Suprapubic skin (tissue), 3 donors: ENCODE measurements at regions not wholly inside any gene's neighbourhood (a gene's known extent, or its start where the extent isn't known, plus 50 kb on each side); places are given as distances from the start of the nearest gene placed in this dataset.

ENCODE experiments used
- POLR2A ChIP-seq, 2 donors: fragments of 450-650 bp; IDR thresholded peaks; one replicate each; pipeline ENCODE4 v1.6.1; 2017; ENCODE audit warnings: antibody characterized with exemption in 2 of 2, mild to moderate bottlenecking in 2 of 2, moderate library complexity in 2 of 2
- TF ChIP-seq, protein P1 (sequence below), 2 donors: fragments of 200-600 bp in 1 of 2; fragments of 450-650 bp in 1 of 2; sonication (generic) in 1 of 2; IDR thresholded peaks; one replicate each; pipeline ENCODE4 v1.5.1; 2016 to 2019; ENCODE audit warnings: antibody characterized with exemption in 2 of 2, mild to moderate bottlenecking in 1 of 2, moderate library complexity in 1 of 2

DNA sequence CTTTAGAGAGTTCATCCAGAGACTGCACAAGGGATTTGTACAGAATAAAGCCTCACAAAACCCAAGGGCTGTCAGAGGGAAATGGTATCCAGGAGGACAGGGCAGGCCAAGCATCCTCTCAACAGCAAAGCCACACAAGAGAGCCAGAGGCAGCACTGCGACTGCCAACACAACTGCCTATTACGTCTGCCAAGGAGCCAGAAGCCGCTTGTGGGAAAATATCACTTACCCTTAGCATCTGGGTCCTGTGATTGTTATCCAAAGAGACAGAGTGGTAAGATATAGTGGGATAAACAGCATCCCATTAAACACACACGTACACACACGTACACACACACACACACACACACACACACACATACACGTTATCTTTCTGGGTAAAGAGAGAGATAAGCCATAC, 618.3 kb upstream of the AGTR1 start:
- no peak for TF ChIP-seq POLR2A (IDR thresholded peaks at IDR 0.05)
- TF ChIP-seq, protein P1, sequence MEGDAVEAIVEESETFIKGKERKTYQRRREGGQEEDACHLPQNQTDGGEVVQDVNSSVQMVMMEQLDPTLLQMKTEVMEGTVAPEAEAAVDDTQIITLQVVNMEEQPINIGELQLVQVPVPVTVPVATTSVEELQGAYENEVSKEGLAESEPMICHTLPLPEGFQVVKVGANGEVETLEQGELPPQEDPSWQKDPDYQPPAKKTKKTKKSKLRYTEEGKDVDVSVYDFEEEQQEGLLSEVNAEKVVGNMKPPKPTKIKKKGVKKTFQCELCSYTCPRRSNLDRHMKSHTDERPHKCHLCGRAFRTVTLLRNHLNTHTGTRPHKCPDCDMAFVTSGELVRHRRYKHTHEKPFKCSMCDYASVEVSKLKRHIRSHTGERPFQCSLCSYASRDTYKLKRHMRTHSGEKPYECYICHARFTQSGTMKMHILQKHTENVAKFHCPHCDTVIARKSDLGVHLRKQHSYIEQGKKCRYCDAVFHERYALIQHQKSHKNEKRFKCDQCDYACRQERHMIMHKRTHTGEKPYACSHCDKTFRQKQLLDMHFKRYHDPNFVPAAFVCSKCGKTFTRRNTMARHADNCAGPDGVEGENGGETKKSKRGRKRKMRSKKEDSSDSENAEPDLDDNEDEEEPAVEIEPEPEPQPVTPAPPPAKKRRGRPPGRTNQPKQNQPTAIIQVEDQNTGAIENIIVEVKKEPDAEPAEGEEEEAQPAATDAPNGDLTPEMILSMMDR (IDR thresholded peaks at IDR 0.05): no peak
